GM12891 (cell line): ENCODE measurements at regions not wholly inside any gene's neighbourhood (a gene's known extent, or its start where the extent isn't known, plus 50 kb on each side); places are given as distances from the start of the nearest gene placed in this dataset.

ENCODE experiments used
- POLR2A ChIP-seq: IDR thresholded peaks from 2 replicates; pipeline ENCODE4 v1.6.1; 2011; ENCODE audit warnings: low read depth, low read length, control low read depth
- POLR2AphosphoS5 ChIP-seq: IDR thresholded peaks from 2 replicates; pipeline ENCODE4 v1.6.1; 2011; ENCODE audit warnings: low read depth, low read length, control low read depth
- TAF1 ChIP-seq: IDR thresholded peaks from 2 replicates; pipeline ENCODE4 v1.6.1; 2011; ENCODE audit warnings: low read depth, low read length, control low read depth

DNA sequence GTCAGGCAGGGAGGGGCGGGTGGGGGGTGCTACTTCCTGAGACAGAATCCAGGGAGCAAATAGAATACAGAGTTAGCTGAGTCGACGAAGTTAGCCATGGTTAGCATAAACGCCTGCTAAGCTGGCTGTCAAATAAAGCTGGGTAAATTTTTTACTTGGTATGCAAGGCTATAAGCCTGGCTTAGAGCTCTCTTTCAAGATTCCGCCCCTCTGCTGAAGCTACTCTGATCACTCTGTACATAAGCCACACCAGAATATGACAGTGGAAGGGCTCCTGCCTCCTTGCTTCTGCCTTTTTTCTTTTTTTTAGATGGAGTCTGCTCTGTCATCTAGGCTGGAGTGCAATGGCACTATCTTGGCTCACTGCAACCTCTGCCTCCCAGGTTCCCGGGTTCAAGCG, 58.3 kb downstream of the CYRIA start:
- TF ChIP-seq POLR2AphosphoS5 (no peak), TAF1 (no peak), POLR2A (no peak)
